GM21515 (cell line): ENCODE measurements at regions not wholly inside any gene's neighbourhood (a gene's known extent, or its start where the extent isn't known, plus 50 kb on each side); places are given as distances from the start of the nearest gene placed in this dataset.
A peak's percentile ranks its signal among the peaks of the same experiment; 100 is the strongest.

ENCODE experiments used
- ATAC-seq: cut with Tn5 transposase; IDR thresholded peaks from one replicate; pipeline ENCODE4 v1.9.1; 2021; ENCODE audit not compliant: unreplicated experiment

- no peak for ATAC-seq
Observed at GRCh38 chr12:126856958-126857357, 1410.0 kb upstream of the TMEM132C start.

- no peak for ATAC-seq
Observed at GRCh38 chr12:126858560-126858959, 1408.4 kb upstream of the TMEM132C start.

- no peak for ATAC-seq
Observed at GRCh38 chr12:126860210-126860609, 1406.8 kb upstream of the TMEM132C start.

- ATAC-seq: no peak
Observed at GRCh38 chr12:126862500-126862899, 1404.5 kb upstream of the TMEM132C start.

- no peak for ATAC-seq
Observed at GRCh38 chr12:126869644-126870043, 1397.3 kb upstream of the TMEM132C start.

- ATAC-seq: no peak
Observed at GRCh38 chr12:126873701-126874100, 1393.3 kb upstream of the TMEM132C start.

GRCh38 chr12:126874427-126875026 is 1392.4 kb upstream of the TMEM132C start:
- ATAC-seq: peak; percentile 90

GRCh38 chr12:126879842-126880241 is 1387.1 kb upstream of the TMEM132C start:
- no peak for ATAC-seq

- no peak for ATAC-seq
Observed at GRCh38 chr12:126883697-126884096, 1383.3 kb upstream of the TMEM132C start.

GRCh38 chr12:126889501-126889900 is 1377.5 kb upstream of the TMEM132C start:
- ATAC-seq: no peak

GRCh38 chr12:126890097-126890496 is 1376.9 kb upstream of the TMEM132C start:
- no peak for ATAC-seq

- no peak for ATAC-seq
Observed at GRCh38 chr12:126891789-126892188, 1375.2 kb upstream of the TMEM132C start.

- ATAC-seq: no peak
Observed at GRCh38 chr12:126895951-126896913, 1370.7 kb upstream of the TMEM132C start.

GRCh38 chr12:126897102-126897501 is 1369.9 kb upstream of the TMEM132C start:
- no peak for ATAC-seq

GRCh38 chr12:126897778-126898177 is 1369.2 kb upstream of the TMEM132C start:
- no peak for ATAC-seq

- no peak for ATAC-seq
Observed at GRCh38 chr12:126898562-126898961, 1368.4 kb upstream of the TMEM132C start.

- no peak for ATAC-seq
Observed at GRCh38 chr12:126899926-126900792, 1366.8 kb upstream of the TMEM132C start.

GRCh38 chr12:126903027-126903876 is 1363.7 kb upstream of the TMEM132C start:
- no peak for ATAC-seq

- ATAC-seq: no peak
Observed at GRCh38 chr12:126905752-126906151, 1361.2 kb upstream of the TMEM132C start.
